ENCODE measurements at regions not wholly inside any gene's neighbourhood (a gene's known extent, or its start where the extent isn't known, plus 50 kb on each side); places are given as distances from the start of the nearest gene placed in this dataset.

- TF ChIP-seq EZH2 (IDR thresholded peaks at IDR 0.05; ENCODE audit: insufficient read depth, poor library complexity, severe bottlenecking): no peak
- TF ChIP-seq EZH2phosphoT487 (IDR thresholded peaks at IDR 0.05; ENCODE audit: insufficient read depth, low read depth): no peak
Observed at GRCh38 chr3:117356091-117356705, 646.6 kb downstream of the TUSC7 start.

All from GM23248 (cell line).